OCI-LY1 (cell line): ENCODE measurements at regions not wholly inside any gene's neighbourhood (a gene's known extent, or its start where the extent isn't known, plus 50 kb on each side); places are given as distances from the start of the nearest gene placed in this dataset.

Experiments used
- H2AFZ ChIP-seq: fragments of 200-600 bp; sonication (generic), shearing (Covaris generic); 2 replicates; pipeline ENCODE4 v1.6.0; 2014; ENCODE audit warnings: antibody characterized with exemption, mild to moderate bottlenecking, low read length
- H3F3A ChIP-seq: fragments of 200-600 bp; sonication (generic), shearing (Covaris generic); 2 replicates; pipeline ENCODE4 v1.6.0; 2014; ENCODE audit warnings: mild to moderate bottlenecking, antibody characterized with exemption, low read length, moderate library complexity; ENCODE audit not compliant: insufficient read depth
- H3K27ac ChIP-seq: fragments of 200-600 bp; sonication (generic); 2 replicates; pipeline ENCODE4 v1.5.1; 2014; ENCODE audit warnings: low read length, mixed run types, mild to moderate bottlenecking, low read depth; ENCODE audit not compliant: poor library complexity, severe bottlenecking
- H3K27me3 ChIP-seq: fragments of 200-600 bp; sonication (generic); 2 replicates; pipeline ENCODE4 v1.6.0; 2014; ENCODE audit warnings: antibody characterized with exemption, mild to moderate bottlenecking, low read length, moderate library complexity; ENCODE audit not compliant: insufficient read depth
- H3K36me3 ChIP-seq: fragments of 200-600 bp; sonication (generic); 2 replicates; pipeline ENCODE4 v1.6.1; 2014; ENCODE audit warnings: mild to moderate bottlenecking, antibody characterized with exemption, low read length, moderate library complexity, mixed read lengths; ENCODE audit not compliant: insufficient read depth
- H3K4me1 ChIP-seq: fragments of 200-600 bp; sonication (generic); 2 replicates; pipeline ENCODE4 v1.5.1; 2014; ENCODE audit warnings: mild to moderate bottlenecking, low read length, moderate library complexity; ENCODE audit not compliant: insufficient read depth, severe bottlenecking
- H3K4me2 ChIP-seq: fragments of 200-600 bp; sonication (generic), shearing (Covaris generic); 2 replicates; pipeline ENCODE4 v1.6.1; 2014; ENCODE audit warnings: low read length
- H3K4me3 ChIP-seq: fragments of 200-600 bp; sonication (generic); 2 replicates; pipeline ENCODE4 v1.5.1; 2014; ENCODE audit warnings: low read length, low read depth, mild to moderate bottlenecking, mixed read lengths; ENCODE audit not compliant: poor library complexity, severe bottlenecking
- H3K79me2 ChIP-seq: fragments of 200-600 bp; shearing (Covaris generic); 2 replicates; pipeline ENCODE4 v1.6.1; 2016; ENCODE audit warnings: mixed run types, low read length, mixed read lengths; ENCODE audit not compliant: insufficient read depth
- H3K9ac ChIP-seq: fragments of 200-600 bp; sonication (generic), shearing (Covaris generic); 2 replicates; pipeline ENCODE4 v1.6.1; 2014; ENCODE audit warnings: mild to moderate bottlenecking, low read length, mixed read lengths
- H3K9me2 ChIP-seq: fragments of 200-600 bp; sonication (generic), shearing (Covaris generic); 2 replicates; pipeline ENCODE4 v1.6.1; 2014; ENCODE audit warnings: low read depth, mild to moderate bottlenecking, low read length, mixed read lengths
- H3K9me3 ChIP-seq: fragments of 200-600 bp; shearing (Covaris generic); 2 replicates; pipeline ENCODE4 v1.6.1; 2014; ENCODE audit warnings: low read length, mixed read lengths
- H4K20me1 ChIP-seq: fragments of 200-600 bp; sonication (generic), shearing (Covaris generic); 2 replicates; pipeline ENCODE4 v1.6.0; 2016; ENCODE audit warnings: mild to moderate bottlenecking, low read length; ENCODE audit not compliant: insufficient read depth
- CTCF ChIP-seq: fragments of 200-600 bp; sonication (generic), shearing (Covaris generic); IDR thresholded peaks from 2 replicates; pipeline ENCODE4 v1.5.1; 2017; ENCODE audit warnings: mild to moderate bottlenecking, antibody characterized with exemption, low read length, moderate library complexity, mixed read lengths
- EZH2 ChIP-seq: fragments of 200-600 bp; sonication (generic), shearing (Covaris generic); IDR thresholded peaks from 2 replicates; pipeline ENCODE4 v1.8.0; 2017; ENCODE audit warnings: borderline replicate concordance, mixed run types, mild to moderate bottlenecking, antibody characterized with exemption, low read length, moderate library complexity, mixed read lengths

- Histone ChIP-seq H3K79me2 (no peaks in the 10 kb centered on the region), H3K27me3 (no peaks in the 10 kb centered on the region), H3K4me3 (no peak overlapping the region), H3K9me3 (no peaks in the 10 kb centered on the region), H4K20me1 (no peaks in the 10 kb centered on the region), H3K27ac (no peak overlapping the region), H3K4me1 (no peaks in the 10 kb centered on the region), H3K9me2 (no peaks in the 10 kb centered on the region), H3K4me2 (no peak overlapping the region), H2AFZ (peak overlapping the region; percentile 92), H3F3A (no peaks in the 10 kb centered on the region), H3K9ac (no peak overlapping the region), H3K36me3 (no peaks in the 10 kb centered on the region)
- TF ChIP-seq EZH2 (no peak), CTCF (no peak)
Measured at GRCh38 chr3:105222568-105223093, 144.1 kb upstream of the ALCAM start.

GRCh38 chr3:105223815-105224214 lies 142.9 kb upstream of the ALCAM start:
- Histone ChIP-seq H2AFZ (no peak overlapping the region), H3K36me3 (no peaks in the 10 kb centered on the region), H3K27me3 (no peaks in the 10 kb centered on the region), H3K9ac (no peak overlapping the region), H3K4me1 (no peaks in the 10 kb centered on the region), H3K9me3 (no peaks in the 10 kb centered on the region), H3K79me2 (no peaks in the 10 kb centered on the region), H3K4me2 (no peak overlapping the region), H3F3A (no peaks in the 10 kb centered on the region), H3K4me3 (no peak overlapping the region), H3K9me2 (no peaks in the 10 kb centered on the region), H3K27ac (no peak overlapping the region), H4K20me1 (no peaks in the 10 kb centered on the region)
- TF ChIP-seq CTCF (no peak), EZH2 (no peak)

- no peaks in the 10 kb centered on the region for H3K9me2 ChIP-seq
- H3K9me3 ChIP-seq = no peaks in the 10 kb centered on the region
- H3K27me3 ChIP-seq = no peaks in the 10 kb centered on the region
- H3K4me2 ChIP-seq = no peak overlapping the region
- H3K9ac ChIP-seq = no peak overlapping the region
- no peaks in the 10 kb centered on the region for H3K4me1 ChIP-seq
- H3K27ac ChIP-seq = no peak overlapping the region
- H3K4me3 ChIP-seq = no peak overlapping the region
- H3F3A ChIP-seq = no peaks in the 10 kb centered on the region
- no peak overlapping the region for H2AFZ ChIP-seq
- H3K36me3 ChIP-seq = no peaks in the 10 kb centered on the region
- no peaks in the 10 kb centered on the region for H3K79me2 ChIP-seq
- no peaks in the 10 kb centered on the region for H4K20me1 ChIP-seq
- TF ChIP-seq CTCF (no peak), EZH2 (no peak)
Measured at GRCh38 chr3:105228696-105229095, 138.0 kb upstream of the ALCAM start.
